Fibroblast of villous mesenchyme (primary cell): ENCODE measurements at regions not wholly inside any gene's neighbourhood (a gene's known extent, or its start where the extent isn't known, plus 50 kb on each side); places are given as distances from the start of the nearest gene placed in this dataset.
"Not testable (repeated sequence)": the region's sequence is repeated elsewhere in the genome, so short reads cannot be mapped to it uniquely, and the experiment has no call there.

Experiments
- DNase-seq: peaks from one replicate; pipeline ENCODE4 v3.0.0-alpha.2; 2010; ENCODE audit warnings: low read depth
- H3K4me3 ChIP-seq: 2 replicates; pipeline ENCODE4 v1.5.1; 2011; ENCODE audit warnings: low read depth, mild to moderate bottlenecking, low read length
- CTCF ChIP-seq: IDR thresholded peaks from 2 replicates; pipeline ENCODE4 v1.5.1; 2012; ENCODE audit warnings: low read depth, mild to moderate bottlenecking, low read length; ENCODE audit not compliant: insufficient read depth

GRCh38 chr4:142897518-142897917, 51.4 kb upstream of the INPP4B start:
- H3K4me3 ChIP-seq = not testable (repeated sequence)

DNA sequence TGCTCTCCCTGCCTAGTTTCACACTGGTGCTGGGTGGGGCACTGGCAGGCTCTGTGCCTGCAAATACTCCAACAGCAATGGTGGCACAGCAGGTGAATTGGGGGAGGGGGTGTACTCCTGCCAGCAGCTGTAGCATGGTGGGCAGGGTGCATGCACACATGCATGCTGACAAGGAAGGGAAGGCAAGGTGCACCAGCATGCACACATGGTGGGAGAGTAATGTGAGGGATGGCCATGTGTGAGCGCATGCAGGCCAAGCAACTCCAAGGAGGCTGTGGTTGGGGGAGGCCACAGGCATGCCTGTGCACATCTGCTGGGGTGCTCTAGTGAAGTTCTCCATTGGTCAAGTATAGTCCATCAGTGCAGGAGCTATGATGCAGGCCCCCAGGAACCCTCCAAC, 54.5 kb upstream of the INPP4B start:
- no peak for DNase-seq
- H3K4me3 ChIP-seq = no peak overlapping the region
- TF ChIP-seq CTCF = no peak

More at GRCh38 chr4:142897518-142897917, 51.4 kb upstream of the INPP4B start:
- DNase-seq = not testable (repeated sequence)

- TF ChIP-seq CTCF = no peak
- H3K4me3 ChIP-seq = no peak overlapping the region
- no peak for DNase-seq
These were observed 55.1 kb upstream of the INPP4B start for GRCh38 chr4:142901166-142901662.

DNA sequence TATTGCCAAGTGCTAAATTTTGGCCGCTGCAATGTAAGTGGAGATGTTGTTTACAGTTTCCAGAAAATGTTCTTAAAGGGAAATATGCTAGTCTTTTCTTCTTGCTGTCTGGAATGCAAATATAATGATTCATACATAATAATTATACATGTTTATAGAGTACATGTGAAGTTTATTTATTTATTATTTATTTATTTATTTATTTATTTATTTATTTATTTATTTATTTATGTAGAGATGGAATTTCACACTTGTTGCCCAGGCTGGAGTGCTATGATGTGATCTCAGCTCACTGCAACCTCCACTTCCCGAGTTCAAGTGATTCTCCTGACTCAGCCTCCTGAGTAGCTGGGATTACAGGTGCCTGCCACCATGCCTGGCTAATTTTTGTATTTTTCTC, 57.5 kb upstream of the INPP4B start:
- not testable (repeated sequence) for DNase-seq, H3K4me3 ChIP-seq

GRCh38 chr4:142909908-142910307, 63.8 kb upstream of the INPP4B start:
- no peak overlapping the region for H3K4me3 ChIP-seq
- DNase-seq = no peak
- TF ChIP-seq CTCF = no peak

DNA sequence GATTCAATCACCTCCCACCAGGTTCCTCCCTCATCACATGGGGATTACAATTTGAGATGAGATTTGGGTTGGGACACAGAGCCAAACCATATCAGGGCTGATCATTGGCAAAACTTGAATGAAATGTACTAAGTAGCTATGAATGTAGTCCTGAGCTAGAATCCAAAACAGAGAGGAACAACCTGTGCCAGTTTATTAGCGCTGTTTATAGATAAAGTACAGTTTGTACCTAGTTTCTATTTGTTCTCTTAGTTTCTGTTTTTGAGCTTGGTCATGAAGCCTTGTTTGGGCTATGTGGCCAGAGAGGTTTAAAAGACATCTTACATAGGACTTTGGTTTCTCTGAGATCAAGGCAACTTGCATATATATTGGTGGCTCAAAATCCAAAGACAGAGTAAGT, 66.9 kb upstream of the INPP4B start:
- DNase-seq = no peak
- no peak overlapping the region for H3K4me3 ChIP-seq
- TF ChIP-seq CTCF = no peak

DNA sequence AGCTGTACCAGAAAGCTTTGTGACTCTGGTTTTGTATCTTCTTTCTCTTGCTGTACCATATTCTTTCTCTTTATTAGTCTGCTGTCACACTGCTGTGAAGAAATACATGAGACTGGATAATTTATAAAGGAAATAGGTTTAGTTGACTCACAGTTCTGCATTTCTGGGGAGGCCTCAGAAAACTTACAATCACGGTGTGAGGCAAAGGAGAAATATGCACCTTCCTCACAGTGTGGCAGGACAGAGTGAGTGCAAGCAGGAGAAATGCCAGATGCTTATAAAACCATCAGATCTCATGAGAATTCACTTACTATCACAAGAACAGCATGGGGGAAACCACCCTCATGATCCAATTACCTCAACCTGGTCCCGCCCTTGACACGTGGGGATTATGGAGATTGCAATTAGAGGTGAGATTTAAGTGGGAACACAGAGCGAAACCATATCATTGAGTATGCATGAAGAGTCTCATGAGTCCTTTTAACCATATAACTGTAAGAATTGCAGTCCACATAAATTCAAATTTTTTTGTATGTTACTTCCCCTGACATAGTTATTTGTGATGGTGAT, 67.4 kb upstream of the INPP4B start:
- no peak overlapping the region for H3K4me3 ChIP-seq
- no peak for DNase-seq
- no peak for TF ChIP-seq CTCF

GRCh38 chr4:142917678-142918077, 71.6 kb upstream of the INPP4B start:
- no peak for DNase-seq
- no peak for TF ChIP-seq CTCF

More at GRCh38 chr4:142917678-142918077, 71.6 kb upstream of the INPP4B start:
- H3K4me3 ChIP-seq = no peak overlapping the region
